HG03064 (cell line): ENCODE measurements at regions not wholly inside any gene's neighbourhood (a gene's known extent, or its start where the extent isn't known, plus 50 kb on each side); places are given as distances from the start of the nearest gene placed in this dataset.

Experiments used
- ATAC-seq: cut with Tn5 transposase; IDR thresholded peaks from one replicate; pipeline ENCODE4 v1.9.1; 2021; ENCODE audit warnings: low read depth; ENCODE audit not compliant: unreplicated experiment

DNA sequence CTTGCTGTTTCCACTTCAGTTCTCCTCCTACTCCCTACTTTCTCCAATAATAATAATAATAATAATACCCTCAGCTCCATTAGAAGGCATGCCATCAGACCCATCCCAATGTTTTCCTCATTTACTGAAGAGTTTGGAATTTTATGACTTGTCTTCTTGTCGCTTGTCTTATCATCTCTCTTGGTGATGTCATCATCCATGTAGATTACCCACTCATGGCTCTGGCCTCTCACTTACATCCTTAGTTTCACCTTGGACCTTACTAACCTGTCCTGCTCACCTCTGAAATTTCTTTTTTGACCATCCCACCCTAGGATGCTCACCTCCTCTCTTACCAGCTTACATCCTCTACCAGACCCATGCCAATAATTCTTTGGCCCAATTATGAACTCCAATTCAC is 329.3 kb downstream of the ACTL7B start:
- ATAC-seq: no peak

DNA sequence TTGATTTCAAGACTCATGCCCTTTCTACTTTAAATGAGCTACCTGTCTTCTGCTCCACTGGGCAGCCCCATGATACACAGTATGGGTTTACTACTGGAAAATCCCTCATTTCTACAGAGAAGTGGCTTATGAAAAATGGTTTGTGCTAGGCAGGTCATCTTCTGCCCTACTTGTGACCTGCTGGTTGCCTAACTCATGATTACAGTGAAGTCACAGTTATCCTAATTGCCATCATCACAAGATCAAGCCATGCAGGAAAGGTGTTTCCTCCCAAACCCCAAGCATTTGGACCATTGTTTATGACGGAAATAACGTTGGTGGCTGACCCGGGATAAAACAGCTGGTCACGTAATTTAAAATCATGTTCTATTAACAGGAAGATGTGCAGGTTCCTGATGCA is 330.6 kb downstream of the ACTL7B start:
- no peak for ATAC-seq

DNA sequence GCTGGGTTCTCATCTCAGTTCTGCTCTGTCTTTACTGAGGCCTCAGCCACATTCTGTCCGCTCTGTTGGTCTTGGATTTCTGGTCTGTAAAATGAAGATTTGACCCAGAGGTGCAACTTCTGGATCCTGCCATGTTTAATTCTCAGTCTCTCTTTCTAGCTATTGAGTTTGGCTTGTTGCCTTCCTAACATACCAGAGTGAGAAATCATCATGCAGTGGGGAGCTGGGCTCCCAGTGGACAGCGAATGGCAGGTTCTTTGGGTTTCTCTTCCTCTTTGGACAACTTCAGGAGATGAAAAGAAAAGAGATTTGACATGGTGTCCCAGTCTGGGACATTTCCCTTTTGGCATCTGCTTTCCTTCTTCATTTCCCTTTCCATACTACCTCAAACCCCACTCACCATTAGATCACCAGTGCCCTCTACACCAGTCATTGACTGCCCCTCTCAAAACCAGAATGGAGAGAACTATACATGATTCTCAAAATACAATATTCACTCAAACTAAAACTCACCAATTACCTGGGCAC is 334.7 kb downstream of the ACTL7B start:
- ATAC-seq: no peak

DNA sequence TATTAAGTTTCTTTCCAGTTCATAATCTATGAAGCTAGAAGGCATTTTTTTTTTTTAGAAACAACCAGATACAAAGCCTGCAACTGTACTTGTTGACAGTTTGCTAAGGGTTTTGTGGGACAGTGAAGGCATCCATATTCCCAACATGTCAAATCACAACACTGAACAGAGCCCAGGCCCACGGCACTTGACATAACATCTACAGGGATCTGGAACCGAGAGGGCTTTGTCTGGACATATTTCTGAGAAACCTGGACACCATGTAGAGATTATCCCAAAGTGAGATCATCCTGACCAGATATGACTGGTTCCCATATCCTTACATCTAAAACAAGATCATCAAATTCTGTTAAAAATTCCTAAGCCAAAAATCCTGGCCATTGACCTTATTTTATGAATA is 336.3 kb downstream of the ACTL7B start:
- ATAC-seq: no peak

DNA sequence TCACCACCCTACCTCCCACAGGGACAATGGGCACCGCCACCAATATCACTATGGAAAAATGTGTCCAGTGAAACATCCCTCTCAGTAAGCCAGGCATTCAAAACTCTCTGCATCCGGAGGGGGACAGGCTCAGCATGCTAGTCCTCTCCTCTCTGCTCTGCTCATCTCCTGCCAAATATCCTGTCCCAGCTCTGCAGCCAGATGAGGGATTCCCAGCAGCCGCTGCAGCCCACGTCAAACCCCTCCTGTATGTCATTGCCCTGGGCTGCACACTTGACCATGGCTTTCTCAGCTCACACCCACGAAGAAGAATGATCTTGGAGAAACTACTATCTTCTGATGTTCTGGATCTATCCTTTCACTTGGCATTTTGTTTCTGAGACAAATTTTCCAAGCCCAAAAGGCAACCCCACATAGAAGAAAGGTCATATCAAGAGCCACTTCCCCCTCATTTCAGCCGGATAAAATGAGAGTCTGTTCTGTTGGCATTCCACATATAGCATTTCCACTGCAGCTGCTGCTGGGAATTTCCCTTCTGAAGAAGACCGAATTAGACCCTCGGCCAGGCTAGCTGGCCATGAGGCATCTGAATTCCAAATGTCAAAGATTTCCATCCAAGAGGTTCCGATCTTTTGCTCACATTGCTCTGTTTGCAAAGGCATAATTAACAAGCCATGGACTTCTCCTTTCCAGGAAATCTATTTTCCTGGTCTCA is 338.0 kb downstream of the ACTL7B start:
- ATAC-seq: no peak

DNA sequence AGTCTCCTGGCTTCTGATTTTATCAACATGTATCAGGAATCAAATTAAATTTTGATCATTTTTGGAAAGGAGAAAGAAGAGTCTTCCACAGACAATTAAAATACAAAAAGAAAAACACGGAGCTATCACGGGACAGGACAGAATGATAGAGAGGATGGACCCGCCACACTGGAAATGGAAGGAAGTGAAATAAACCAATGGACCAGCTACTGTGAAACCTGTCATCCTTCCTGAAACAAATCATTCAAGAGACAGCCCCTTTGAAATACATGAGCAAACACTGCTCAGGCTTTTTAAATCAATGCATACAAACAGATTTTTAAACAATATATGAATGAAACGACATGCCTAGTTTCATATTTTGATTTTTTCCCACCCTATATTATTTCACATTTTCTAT is 339.4 kb downstream of the ACTL7B start:
- ATAC-seq: no peak

DNA sequence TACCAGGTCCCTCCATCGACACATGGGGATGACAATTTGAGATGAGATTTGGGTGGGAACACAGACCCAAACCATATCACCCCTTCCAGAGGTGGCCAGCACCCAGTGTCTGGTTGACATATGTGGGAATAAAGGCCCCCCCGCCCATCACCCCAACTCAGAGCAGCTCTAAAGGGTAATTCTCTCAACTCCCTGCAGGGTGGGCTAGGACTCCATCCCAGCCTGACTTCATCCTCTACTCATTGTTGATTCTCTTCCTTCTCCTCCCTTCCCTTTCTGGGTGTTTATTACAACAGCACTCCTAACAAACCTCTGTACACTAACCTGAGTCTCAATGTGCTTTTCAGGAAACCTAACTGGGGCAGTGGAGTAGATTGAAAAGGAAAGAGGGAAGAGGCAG is 339.9 kb downstream of the ACTL7B start:
- ATAC-seq: no peak

DNA sequence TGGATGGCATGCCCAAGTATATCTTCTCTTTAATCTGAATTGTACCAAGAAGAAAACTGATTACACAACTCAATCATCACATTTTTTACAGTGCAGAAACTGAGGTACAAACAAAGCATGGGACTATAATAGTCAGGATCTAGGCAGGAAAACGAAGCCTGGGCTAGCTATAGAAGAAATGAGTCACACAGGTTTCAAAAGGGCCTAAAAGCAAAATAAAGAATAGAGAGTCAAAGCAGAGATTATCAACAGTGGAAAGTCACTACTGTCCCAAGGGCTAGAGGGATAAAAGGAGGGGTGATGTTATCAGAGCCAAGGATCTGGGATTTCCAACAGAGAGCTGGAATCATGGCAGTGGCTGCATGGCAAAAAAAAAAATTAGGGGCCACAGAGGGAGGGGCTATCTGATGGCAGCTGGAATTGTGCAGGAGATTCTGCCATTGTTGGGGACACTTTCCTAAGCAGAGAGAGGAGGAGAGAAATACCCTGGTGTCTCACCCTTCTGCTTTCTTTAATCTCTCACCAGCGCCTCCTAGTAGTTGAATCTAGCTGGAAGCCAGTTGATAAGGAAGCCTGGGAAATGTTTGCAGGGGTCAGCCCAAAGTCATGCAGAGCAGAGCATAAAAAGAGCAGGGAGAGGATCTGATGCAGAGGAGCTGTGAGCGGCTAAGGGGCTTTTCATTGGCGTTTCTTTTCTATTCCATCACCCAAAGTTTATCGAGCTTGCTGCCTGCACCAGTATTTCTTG is 343.2 kb downstream of the ACTL7B start:
- ATAC-seq: no peak

DNA sequence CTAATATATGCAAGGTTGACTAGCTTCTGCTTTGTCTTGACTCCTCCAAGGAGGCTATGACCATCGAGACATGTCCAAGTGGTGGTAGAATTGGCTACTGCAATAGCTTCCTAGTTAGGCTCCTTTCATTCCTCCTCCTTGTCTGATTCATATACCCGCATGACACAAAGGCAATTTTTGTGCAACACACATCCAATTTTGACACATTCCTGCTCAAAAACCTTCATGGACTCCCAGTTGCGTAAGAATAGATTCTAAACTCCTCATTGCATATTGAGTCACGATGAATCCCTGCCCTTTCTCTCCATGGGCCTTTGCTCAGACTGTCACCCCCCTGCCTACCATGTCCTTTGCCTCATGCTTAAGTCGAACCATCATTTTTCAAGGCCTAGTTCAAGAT is 344.5 kb downstream of the ACTL7B start:
- ATAC-seq: no peak

DNA sequence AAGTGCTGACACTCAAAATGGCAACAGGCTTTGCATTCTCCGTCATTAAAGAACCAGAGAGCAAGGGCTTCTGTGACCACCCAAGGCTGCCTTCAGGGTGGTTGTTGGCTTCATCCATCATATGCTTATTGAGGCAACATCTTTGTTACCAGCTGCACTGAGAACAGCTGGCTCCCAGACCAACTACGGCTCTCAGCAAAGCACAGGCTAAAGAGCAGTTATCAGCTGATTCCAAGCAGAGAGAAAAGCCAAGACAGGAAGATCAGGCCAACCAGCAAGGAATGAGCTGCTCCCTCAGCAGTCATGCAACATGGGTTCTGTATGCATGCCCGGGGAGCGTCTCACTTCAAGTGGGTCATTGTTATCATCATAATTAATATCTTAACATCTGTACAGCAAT is 358.9 kb downstream of the ACTL7B start:
- ATAC-seq: no peak

DNA sequence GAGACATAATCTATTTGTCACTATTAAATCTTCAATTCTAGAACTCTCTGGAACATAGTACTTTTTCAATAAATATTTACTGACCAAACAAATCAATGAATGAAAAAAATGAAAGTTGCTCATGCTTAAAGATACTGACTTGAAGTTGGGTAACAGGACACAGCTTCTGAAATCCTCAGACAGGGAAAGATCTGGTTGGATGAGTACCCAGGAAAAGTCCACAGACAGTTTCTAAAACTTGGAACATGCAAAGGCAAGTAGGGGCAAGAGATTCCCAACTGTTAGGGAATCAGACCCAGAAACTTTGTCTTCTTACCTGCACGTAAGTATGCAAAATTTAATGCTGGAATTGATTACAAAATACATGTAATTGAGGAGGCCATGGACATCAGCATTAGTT is 366.2 kb downstream of the ACTL7B start:
- ATAC-seq: no peak

DNA sequence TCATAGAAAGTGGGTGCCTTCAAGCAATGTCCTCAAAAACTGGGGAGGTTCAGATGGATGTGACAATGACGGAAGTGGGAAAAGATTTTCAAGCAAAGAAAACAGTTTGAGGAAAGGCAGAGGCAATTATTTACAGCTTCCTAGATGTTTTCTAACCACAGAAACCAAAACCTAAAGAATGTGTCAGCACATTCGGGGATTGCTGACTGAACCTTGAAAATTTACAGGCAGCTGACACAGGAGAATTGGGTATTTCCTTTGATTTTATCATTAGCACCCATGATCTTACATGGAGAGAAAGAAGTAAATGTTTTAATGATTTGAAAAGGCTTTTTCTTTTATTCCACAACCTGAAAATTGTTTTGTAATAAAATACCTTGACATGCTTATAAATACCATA is 369.0 kb downstream of the ACTL7B start:
- no peak for ATAC-seq

DNA sequence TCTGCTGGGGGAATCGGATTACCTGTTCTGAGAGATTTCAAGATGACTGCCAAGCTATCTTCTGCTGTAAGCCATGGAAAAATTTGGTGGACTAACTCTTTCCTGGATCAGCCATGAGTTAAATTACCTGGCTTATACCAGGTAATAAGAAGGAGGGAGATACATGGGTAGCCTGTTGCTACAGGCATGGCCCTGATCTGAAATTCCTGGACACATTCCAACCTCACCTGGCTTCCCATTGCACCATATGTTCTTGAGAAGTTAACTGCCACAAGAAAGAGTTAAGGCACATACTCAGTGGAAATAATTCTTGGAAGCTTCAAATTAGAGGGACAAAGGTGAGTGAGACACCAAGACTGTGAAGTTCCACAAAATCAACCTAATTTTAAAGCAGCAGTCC is 371.3 kb downstream of the ACTL7B start:
- ATAC-seq: no peak

DNA sequence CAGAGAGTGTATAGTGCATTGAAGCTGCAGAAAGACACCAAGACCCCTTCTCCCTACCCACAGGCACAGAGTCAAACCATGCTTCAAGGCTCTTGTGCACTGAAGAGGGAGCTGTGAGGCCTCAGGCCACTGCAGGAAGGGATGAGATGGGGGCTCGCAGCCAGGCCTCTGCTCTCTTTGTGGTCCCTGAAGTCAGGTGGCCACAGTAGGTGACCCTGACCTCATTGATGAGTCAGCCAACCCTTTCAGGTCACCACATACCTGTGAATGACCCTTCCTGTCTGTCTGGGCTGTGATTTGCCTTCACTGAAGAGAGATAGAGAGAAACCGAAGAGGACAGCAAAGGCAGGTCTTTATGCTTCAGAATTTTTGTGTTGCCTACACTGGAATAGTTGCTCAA is 372.1 kb downstream of the ACTL7B start:
- ATAC-seq: no peak

DNA sequence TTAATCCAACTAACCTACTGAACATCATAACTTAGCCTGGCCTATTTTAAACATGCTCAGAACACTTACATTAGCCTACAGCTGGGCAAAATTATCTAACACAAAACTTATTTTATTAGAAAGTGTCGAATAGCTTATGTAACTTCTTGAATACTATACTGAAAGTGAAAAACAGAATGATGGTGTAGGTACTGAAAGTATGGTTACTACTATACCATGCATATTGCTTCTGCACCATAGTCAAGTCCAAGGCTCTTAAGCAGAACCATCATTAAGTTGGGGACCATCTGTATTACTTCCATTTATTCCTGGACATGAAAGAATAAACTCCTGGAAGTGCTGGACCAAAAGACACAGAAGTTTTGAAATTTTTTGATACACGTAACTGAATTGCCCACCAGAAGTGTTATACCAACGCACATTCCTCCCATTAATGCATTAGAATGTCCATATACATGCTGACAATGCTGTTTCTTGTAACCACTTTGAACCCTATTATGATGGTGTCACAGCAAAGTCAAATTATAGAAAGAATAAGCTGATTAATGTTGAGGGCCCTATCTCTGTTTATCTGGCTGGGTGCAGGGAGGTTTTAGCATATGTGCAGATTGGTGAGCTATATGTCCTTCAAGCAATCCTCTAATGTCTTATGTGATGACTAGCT is 375.7 kb downstream of the ACTL7B start:
- ATAC-seq: no peak

DNA sequence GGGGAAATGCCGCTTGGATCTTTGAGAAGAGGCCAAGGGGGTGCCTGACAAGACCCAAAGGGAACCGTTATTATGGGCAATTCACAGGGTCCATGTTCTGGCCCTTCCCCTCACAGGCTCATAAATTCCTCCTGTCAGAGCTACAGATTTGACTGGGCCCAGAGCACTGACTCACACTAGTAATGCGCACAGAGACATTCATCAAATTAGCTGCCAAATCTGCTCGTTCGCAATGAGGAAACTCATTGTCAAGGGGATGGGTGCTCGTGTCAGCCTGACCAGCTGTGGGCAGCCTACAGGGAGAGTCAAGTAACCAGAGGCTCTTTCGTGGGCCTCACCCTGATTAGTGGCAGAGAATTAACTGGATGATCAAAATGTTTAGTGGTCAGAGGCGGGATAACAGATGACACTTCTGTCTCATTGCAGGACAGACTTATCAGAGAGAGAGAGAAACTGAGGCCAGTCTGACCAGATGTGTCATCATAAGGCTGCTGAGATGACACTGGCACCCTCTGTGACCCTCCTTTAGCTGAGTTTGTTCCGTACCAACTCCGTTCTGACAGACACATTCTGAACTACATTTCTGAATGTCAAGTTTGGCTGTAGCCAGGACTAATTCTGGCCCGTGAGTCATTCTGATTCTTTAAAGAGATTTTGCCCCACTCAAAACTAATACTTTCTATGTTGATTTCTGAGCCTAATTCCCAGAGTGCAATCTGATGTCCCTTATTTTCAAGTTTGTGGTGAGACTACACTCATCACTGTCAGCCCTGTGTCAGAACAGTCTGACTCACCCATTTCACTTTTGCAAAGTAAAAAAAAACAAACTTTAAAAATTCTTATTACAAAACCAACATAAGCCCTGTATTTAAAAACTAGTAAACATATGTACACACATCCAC is 377.1 kb downstream of the ACTL7B start:
- ATAC-seq: peak; percentile 61

DNA sequence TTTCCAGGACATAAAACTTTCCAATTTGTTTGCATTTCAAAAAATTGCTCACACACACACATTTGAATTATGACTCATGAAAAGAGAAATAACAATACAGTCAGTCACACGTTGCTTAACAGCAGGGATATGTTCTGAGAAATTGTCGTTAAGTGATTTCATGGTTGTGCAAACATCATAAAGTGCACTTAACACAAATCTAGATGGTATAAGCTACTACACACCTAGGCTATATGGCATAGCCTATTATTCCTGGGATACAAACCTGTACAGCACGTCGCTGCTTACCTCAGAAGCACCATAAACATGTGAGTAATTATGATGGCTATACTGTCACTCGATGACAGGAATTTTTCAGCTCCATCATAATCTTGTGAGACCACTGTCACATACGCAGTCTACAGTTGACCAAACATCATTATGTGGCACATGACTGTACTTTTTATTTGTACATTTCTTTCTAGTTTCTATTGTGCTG is 378.2 kb downstream of the ACTL7B start:
- no peak for ATAC-seq

DNA sequence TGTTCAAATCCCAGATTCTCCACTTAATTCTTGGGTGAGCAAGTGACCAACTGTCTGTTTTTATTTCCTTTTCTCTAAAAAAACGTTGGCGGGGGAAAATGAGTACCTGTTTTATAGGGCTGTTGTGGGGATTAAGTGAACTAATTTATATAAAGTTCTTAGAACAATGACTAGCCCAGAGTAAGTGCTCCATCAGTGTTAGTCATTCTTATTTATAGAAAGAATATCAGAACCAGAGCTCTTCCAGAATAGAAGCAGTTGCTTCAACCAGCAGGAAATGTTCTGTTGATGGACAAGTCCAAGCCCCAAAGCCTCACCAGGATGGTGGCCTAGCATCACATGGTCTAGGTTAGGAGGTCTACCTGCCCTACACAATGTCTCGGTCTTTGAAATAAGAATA is 379.2 kb downstream of the ACTL7B start:
- no peak for ATAC-seq

DNA sequence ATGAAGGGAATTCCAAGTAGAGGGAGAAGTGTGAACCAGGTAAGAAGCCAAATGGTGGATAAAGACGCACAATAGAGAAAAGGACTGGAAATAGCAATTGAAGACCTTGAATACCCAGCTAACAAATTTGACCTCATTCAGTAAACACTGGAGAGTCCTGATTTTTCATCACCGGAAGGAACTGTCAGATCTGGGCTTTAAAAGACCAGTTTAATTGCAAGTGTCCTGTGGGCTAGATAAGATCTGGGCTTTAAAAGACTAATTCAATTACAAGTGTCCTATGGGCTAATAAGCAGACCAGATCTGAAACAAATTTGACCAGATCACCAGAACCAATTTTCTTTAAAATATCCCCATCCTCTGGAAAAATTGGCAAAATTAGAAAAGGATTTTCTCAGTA is 380.0 kb downstream of the ACTL7B start:
- ATAC-seq: no peak

DNA sequence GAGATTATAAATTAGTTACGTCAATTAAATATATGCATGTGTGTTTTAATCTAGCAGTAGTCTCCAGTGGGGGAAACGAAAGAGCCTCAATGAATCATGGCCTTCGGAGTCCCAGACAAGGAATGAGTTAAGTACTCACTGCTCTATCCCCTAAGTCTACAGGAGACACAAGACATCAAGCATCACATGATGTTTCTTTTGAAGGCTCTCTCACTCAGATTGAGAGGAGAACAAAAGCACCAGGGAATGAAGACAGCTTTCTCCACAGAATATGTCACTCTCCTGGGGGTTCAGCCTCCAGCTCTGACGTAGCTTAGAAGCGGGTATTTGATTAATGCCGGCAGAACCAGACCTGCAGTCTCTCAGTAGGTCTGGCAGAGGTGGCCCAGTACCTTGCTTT is 381.4 kb downstream of the ACTL7B start:
- no peak for ATAC-seq
